IPS-18c (cell line): ENCODE measurements at regions not wholly inside any gene's neighbourhood (a gene's known extent, or its start where the extent isn't known, plus 50 kb on each side); places are given as distances from the start of the nearest gene placed in this dataset.
"Not testable (repeated sequence)": the region's sequence is repeated elsewhere in the genome, so short reads cannot be mapped to it uniquely, and the experiment has no call there.

Source experiments
- H3K4me3 ChIP-seq: 2 replicates; pipeline ENCODE4 v1.7.0; 2013; ENCODE audit warnings: low read depth, mild to moderate bottlenecking, low read length, moderate library complexity; ENCODE audit not compliant: insufficient read depth
- H3K9me3 ChIP-seq: one replicate; pipeline ENCODE4 v1.6.1; 2013; ENCODE audit warnings: mild to moderate bottlenecking, low read length, moderate library complexity; ENCODE audit not compliant: control insufficient read depth, insufficient read depth

DNA sequence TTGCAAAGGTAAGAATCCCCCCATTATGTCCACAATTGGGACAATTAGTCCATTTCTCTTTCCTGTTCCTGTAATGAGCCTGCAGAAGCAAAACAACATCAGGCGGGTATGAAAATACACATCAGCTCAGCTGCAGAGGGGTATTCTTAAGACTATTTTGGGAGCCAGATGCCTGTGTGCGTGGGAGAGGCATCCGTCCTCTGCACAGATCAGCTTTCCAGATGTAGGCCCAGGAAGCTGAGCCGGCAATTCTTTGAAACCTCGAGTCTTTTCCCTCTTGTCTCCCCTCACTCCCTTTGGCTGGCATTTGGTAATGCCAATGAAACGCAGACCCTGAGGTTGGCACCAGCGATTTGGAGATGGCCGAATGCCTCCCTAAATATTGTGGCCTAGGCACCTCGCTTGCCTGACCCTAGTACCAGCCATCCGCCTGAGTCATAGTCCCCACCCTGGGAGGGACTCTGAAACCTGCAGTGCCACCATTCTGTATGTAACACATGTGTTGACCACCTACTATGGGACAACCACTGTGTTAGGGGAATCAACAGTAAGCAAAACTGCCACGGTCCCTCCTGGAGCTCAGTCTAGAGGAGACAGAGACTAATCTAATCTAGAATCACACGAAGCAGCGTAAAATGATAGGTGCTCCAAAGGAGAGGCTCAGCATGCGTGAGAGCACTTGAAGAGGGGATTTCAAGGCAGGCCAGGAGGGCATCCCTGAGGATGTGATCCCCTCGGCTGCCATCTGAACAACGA lies 603.0 kb downstream of the MATN1 start:
- Histone ChIP-seq H3K4me3 (no peak overlapping the region), H3K9me3 (peaks cover 2% of the 10 kb centered on the region)

DNA sequence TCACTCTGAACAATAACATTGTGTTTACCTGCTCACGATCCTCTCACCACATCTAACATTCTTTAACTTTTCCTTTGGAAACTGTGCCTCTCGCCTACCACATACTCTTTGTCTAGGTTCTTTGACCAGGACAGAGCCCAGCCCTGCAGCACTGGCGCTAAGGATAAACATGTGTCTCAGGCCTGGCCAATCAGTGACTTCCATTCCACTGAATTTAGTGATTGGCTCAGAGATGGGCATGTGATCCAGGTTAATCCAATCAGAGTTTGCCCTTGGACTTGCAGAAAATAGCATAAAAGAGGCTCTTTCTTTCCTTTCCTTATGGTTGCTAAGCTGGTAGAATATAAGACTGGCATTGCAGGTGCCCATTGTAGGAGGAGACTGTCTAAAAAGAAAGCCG lies 605.7 kb downstream of the MATN1 start:
- no peak overlapping the region for H3K4me3 ChIP-seq
- peaks cover 2% of the 10 kb centered on the region for H3K9me3 ChIP-seq

DNA sequence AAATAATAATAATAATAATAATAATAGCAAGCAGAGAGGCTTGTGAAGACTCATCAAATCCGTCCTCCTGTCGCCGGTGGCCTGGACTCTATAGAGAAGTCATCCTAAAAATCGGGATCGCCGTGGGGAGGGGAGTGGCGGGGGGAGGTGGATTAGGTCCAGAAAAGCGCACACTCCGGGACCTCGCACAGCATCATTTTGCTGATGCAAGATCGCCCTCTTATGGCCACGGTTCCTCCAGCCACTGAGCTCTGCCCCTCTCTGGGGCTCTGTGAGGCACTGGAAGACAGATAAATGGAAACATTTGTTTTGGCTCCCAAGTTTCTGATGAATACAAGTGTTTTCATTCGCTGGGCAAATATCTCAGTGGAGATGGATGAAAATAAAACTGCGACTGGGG lies 612.0 kb downstream of the MATN1 start:
- Histone ChIP-seq H3K4me3 (no peak overlapping the region), H3K9me3 (no peaks in the 10 kb centered on the region)

DNA sequence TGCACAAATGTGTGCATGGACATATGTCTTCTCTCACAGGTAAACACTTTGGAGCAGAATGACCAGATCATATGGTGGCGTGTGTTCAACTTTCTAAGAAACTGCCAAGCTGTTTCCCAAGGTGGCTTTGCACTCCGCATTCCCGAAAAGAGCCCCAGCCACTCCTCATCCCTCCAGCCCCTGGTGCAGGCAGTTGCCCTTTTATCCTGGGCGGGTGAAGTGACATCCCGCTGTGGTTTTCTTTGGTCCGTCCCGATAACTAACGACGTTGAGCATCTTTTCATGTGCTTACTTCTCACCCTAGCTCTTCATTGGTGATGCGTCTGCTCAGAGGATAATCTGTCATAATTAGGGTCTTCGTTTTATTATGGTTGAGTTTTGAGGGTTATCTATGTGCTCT lies 612.5 kb downstream of the MATN1 start:
- Histone ChIP-seq H3K9me3 (no peaks in the 10 kb centered on the region), H3K4me3 (no peak overlapping the region)

DNA sequence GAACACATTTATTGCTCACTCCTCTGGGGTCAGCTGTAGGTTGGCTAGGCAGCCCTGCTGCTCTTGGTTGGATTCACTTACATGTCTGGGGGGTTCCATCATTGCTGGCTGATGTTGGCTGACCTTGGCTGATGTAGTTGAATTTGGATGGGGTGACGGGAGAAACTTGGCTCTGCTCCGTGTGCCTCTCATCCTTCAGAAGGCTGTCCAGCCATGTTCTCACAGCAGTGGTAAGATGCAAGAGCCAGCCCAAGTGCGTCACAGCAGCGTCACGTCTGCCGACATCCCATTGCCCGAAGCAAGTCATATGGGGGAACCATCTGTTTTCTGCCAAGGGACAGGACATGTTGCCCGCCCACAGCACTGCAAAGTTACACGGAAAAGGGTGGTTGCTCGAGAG lies 613.5 kb downstream of the MATN1 start:
- no peak overlapping the region for H3K4me3 ChIP-seq
- H3K9me3 ChIP-seq: no peaks in the 10 kb centered on the region

DNA sequence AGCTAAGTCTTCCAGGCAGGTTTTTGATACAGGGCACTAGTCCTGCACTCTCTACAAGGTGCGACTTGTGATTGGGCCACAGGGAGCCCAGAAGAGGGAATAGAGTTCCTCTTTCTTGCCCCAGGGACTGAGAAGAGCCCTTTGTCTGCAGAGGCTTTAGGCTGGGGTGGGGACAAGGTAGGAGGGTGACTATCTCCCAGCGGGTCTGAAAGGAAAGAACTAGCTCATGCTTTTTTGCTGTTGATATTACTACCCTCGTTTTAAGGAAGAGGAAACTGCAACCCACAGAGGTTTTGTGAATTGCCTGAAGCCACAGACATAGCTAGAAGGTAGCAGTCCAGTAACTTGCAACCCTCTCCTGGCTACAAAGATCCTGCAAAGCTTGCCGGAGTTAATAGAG lies 615.2 kb downstream of the MATN1 start:
- Histone ChIP-seq H3K9me3 (no peaks in the 10 kb centered on the region), H3K4me3 (no peak overlapping the region)

DNA sequence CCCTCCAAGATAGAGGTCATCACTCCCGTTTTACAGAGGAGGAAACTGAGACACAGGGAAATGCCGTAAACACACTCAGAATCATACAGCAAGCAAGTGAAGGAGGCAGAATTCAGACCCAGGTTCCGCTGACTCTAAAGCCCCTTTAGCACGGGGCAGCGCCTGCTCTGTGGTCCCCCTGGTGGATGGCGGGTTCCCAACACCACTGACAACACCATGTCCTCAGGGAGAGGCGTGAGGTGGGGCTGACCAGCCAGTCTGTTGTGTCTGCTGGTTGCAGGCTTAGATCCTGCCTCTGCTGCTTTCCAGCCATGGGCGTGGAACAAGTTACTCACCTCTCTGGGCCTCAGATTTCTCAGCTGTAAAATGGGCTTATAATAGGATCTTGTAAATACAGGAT lies 617.3 kb downstream of the MATN1 start:
- no peaks in the 10 kb centered on the region for H3K9me3 ChIP-seq
- no peak overlapping the region for H3K4me3 ChIP-seq

DNA sequence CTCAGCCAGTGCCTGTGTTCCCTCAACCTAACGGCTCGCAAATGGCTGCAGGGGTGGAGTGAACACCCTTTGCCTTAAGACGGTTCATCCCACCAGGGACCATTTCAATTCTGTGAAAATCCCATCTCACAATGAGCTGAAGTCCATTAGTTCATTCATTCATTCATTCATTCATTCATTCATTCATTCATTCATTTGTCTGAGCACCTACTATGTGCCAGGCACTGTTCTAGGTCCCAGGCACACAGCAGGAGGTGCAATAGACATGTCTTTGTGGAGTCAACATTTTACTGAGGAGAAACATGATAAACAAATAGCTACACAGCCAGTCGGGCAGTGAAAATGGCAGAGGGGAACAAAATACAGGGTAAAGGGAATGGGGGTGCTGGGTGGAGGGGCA lies 618.8 kb downstream of the MATN1 start:
- Histone ChIP-seq H3K4me3 (no peak overlapping the region), H3K9me3 (no peaks in the 10 kb centered on the region)

DNA sequence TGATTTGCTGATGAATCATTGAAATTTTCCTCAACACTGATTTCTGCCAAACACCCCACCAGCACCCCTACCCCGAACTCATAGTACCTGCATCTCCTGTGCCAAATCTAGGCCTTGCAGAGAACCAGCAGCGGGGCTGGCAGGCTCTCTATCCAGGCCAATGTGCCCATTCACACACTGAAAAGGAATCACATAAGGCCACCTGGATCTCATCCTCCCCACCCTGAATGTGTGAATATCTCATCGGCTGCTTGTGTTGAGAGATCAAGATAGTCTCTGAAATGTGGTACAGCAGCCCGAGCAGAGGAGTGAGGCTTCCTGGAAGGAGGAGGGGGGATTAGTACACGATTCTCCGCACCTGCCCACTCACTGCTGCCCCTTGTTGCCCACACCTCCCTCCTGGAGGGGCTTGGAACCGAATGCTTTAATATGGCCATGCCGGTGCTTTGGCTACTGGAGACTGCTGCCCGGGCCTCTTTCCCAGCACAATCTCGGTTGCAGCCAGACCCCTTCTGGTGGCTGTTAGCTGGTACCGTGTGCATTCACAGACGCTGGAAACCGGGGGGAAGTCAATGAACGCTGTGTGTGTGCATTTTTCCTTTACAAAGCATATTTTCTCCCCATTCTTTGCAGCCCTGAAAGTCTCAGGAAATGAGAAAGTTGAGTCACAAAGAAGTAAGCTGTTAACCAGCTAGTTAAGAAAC lies 619.5 kb downstream of the MATN1 start:
- Histone ChIP-seq H3K4me3 (no peak overlapping the region), H3K9me3 (no peaks in the 10 kb centered on the region)

DNA sequence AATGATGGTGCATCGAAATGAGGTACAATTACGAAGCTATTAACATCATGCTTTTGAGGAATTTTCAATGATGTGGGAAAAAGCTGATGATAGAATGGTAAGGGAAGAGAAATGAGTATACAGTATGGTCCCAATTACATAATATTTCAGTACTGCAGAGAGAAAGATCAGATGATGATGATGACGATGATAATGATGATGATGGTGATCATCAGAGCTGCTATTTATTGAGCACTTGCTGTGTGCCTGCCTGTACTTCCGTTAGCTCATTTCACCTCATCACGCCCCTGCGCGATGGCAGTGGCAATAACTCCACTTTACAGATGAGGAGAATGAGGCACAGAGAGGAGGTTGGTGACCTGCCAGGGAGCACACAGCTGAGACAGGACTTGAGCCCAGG lies 620.8 kb downstream of the MATN1 start:
- H3K9me3 ChIP-seq: no peaks in the 10 kb centered on the region
- no peak overlapping the region for H3K4me3 ChIP-seq

DNA sequence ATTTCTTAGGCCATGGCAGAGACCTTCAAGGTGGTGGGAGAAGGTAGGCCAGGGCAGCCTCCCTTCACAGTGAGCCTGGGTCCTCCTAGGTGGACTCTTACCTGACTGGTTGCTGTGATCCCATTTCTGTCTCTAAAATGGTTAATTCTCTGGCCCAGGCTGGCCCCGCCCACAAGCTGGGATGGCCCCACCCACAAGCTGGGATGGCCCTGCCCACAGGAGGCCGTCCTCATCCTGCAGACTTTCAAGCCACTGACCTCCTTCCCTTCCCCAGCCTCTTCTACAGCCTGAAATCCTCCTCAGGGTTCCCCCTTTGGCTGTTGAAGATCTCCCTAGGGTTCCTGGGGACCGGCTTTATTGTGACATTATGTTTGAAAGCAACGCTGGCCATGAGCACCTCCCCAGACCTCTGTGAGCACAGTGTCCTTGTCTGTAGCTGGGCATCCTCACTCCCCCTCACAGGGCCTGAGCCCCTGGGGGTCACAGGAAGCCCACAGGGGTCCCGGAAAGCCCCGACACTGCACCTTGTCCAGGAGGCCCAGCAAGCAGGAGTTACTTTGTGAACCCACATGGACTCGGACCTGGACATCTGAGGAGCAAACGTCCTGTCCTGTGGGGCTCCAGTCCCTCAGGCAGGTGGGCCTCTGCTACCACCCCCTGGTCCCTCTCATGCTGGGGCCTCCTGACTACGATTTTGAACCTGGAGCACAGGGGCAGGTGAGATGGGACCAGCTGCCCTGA lies 621.7 kb downstream of the MATN1 start:
- H3K4me3 ChIP-seq: no peak overlapping the region; the same call in 1 of the 2 replicates
- H3K9me3 ChIP-seq: no peaks in the 10 kb centered on the region

DNA sequence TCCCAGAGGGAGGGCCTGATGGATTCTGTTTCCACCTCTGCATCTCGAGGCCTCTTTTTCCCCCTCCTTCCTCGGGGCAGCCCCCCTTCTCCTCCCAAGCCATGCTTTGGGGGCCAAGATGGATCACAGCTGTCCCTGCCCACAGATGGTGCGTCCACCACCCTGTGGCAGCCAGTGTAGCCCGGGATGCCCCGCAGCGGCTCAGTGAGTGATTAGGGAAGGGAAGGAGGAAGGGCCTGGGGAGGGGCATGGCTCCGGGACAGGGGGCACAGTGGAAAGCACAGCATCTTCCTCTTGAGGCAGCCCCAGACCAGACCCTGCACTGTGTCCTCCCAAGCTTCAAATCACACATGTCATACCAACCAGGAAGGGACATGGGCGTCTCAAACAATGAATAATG lies 622.4 kb downstream of the MATN1 start:
- no peaks in the 10 kb centered on the region for H3K9me3 ChIP-seq
- H3K4me3 ChIP-seq: no peak overlapping the region

DNA sequence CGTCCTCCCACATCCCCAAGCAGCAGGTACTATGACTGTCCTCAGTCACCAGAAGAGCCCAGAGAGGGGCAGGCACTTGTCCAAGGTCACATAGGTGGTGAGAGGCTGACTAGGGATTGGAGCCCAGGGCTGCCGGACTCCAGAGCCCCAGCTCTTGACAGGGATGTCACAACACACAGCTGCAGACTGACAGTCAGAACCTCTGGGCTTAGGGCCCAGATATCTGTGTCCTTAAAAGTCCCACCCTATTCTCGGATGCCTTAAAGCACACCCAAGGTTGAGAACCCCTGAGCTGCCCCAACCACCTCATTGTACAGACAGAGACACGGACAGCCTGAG lies 622.9 kb downstream of the MATN1 start:
- Histone ChIP-seq H3K9me3 (no peaks in the 10 kb centered on the region), H3K4me3 (no peak overlapping the region)

DNA sequence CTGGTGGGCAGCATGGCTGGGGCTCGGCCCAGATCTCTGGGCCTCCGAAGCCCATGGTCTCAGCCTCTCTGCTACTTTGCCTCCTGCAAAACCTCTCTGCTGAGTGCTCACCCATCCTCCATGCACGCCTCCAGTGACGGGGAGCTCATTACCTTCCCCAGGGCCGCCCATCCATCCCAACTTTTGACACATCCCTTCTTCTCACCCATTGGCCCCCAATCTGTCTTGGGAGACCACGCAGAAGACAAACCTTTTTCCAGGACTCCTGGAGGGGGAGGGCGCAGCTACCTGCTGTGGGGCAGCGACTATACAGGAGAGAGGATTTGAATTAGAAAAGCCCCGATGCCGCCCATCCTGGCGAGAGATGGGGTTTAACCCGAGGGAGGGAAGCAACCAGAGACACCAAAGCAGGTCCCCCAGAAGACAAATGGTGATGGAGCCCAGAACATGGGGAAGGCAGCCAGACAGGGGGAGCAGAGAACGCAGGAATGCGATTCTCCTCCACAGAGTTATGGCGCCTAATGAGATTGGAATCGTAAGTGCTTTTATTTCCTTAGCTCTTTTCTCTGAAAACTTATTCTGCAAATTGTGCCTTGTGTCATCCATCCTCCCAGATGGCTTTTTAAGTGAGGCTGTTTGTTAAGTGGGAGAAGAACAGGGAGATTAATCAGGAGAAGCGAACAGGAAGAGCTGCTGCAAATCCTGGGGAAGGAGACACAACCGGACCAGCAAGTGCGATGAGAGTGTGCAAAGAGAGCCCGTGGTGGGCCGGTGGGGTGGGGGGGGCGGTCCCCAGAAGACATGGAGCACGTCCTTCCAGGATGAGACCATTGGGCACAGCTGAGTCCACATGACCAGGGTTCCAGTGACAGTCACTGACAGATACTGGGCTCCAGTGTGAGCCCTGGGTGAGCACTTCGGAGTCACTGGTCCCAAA lies 623.5 kb downstream of the MATN1 start:
- Histone ChIP-seq H3K4me3 (no peak overlapping the region), H3K9me3 (no peaks in the 10 kb centered on the region)

DNA sequence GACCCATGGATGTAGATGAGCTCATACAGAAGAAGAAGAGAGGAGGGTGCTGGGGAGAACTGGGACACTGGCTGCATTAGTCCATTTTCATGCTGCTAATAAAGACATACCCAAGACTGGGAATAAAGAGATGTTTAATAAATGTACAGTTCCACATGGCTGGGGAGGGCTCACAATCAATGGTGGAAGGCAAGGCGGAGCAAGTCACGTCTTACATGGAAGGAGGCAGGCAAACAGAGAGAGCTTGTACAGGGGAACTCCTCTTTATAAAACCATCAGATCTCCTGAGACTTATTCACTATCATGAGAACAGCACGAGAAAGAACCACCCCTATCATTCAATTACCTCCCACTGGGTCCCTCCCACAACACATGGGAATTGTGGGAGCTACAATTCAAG lies 625.5 kb downstream of the MATN1 start:
- not testable (repeated sequence) for H3K9me3 ChIP-seq, H3K4me3 ChIP-seq

DNA sequence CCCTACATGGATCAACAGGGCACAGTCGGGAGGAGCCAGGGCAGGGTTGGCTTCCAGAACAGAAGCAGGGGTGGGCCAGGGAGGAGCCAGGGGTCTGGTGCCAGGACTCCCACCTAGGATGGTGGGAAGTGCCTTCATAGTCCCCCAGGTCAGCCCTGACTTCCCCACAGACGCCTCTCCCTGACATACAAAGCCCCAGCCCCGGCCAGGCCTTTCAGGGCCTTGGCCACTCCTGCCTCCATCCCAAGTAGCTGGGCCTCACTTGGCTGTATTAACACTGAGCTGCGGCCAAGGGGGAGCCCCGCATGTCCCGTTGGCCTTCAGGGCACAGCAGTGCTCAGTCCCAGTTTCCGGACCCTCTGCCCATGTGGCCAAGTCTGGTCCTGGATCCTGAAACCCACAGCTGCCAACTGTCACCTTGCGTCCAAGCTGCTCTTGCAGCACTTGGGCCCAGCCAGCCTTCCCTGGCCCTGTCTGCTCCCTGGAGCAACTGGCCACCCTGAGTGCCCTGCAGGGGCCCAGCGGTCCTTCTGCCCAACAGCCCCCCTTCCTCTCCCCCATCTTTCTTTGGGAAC lies 627.8 kb downstream of the MATN1 start:
- H3K9me3 ChIP-seq: peaks cover 6% of the 10 kb centered on the region
- H3K4me3 ChIP-seq: no peak overlapping the region

DNA sequence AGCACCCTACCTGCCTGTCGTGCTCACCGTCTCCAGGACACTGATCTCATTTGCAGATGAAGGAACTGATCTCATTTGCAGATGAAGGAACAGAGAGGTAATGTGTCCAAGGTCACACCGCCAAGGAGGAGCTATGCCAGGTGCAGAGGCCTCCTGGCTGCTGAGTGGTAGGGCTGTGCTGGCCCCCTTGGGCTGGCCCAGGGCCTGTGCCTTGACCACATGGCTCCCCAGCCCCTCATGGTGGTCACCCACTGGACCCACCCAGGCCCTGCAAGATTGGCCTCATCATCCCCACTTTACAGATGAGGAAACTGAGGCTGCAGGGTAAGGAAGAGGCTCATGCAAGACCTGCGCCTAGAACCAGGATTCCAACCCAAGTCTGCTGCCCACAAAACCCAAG lies 628.3 kb downstream of the MATN1 start:
- H3K9me3 ChIP-seq: peaks cover 6% of the 10 kb centered on the region

More for the DNA sequence above, 628.3 kb downstream of the MATN1 start:
- H3K4me3 ChIP-seq: no peak overlapping the region
